Fibroblast of lung (primary cell): ENCODE measurements at regions not wholly inside any gene's neighbourhood (a gene's known extent, or its start where the extent isn't known, plus 50 kb on each side); places are given as distances from the start of the nearest gene placed in this dataset.
"Not testable (repeated sequence)": the region's sequence is repeated elsewhere in the genome, so short reads cannot be mapped to it uniquely, and the experiment has no call there.

ENCODE experiments used
- DNase-seq, 2 donors: peaks; one replicate each; pipeline versions ENCODE4 v3.0.0 to v3.0.0-alpha.2; 2010; ENCODE audit warnings: low read depth in 2 of 2
- H2AFZ ChIP-seq: 2 replicates; pipeline ENCODE4 v1.5.1; 2012; ENCODE audit warnings: low read length, control low read depth, inconsistent platforms
- H3K27ac ChIP-seq: 2 replicates; pipeline ENCODE4 v1.5.1; 2011; ENCODE audit warnings: low read length, control low read depth; ENCODE audit not compliant: insufficient read depth
- H3K27me3 ChIP-seq: 2 replicates; pipeline ENCODE4 v1.5.1; 2011; ENCODE audit warnings: mild to moderate bottlenecking, low read length; ENCODE audit not compliant: control insufficient read depth, insufficient read depth
- H3K36me3 ChIP-seq: 2 replicates; pipeline ENCODE4 v1.5.1; 2011; ENCODE audit warnings: low read length; ENCODE audit not compliant: control insufficient read depth, insufficient read depth
- H3K4me1 ChIP-seq: 2 replicates; pipeline ENCODE4 v1.5.1; 2011; ENCODE audit warnings: low read length; ENCODE audit not compliant: control insufficient read depth, insufficient read depth; ENCODE audit errors: extremely low read depth
- H3K4me2 ChIP-seq: 2 replicates; pipeline ENCODE4 v1.5.1; 2011; ENCODE audit warnings: low read length, control low read depth; ENCODE audit not compliant: insufficient read depth; ENCODE audit errors: extremely low read depth
- H3K4me3 ChIP-seq, 4 experiments: fragments of 200-600 bp in 1 of 4; sonication (generic) in 1 of 4; replicated peaks in 1 of 4; 2 replicates each; pipeline ENCODE4 v1.5.1; 2011 to 2016; ENCODE audit warnings: low read length in 4 of 4, low read depth in 3 of 4, mild to moderate bottlenecking in 3 of 4, control low read depth in 2 of 4, inconsistent platforms in 1 of 4, mixed read lengths in 1 of 4; ENCODE audit not compliant: insufficient read depth in 1 of 4; ENCODE audit errors: control extremely low read depth in 1 of 4
- H3K79me2 ChIP-seq: 2 replicates; pipeline ENCODE4 v1.5.1; 2012; ENCODE audit warnings: mild to moderate bottlenecking, low read length, inconsistent platforms; ENCODE audit not compliant: control insufficient read depth, insufficient read depth
- H3K9ac ChIP-seq: 2 replicates; pipeline ENCODE4 v1.5.1; 2011; ENCODE audit warnings: mild to moderate bottlenecking, low read length, control low read depth; ENCODE audit not compliant: insufficient read depth
- H3K9me3 ChIP-seq: 2 replicates; pipeline ENCODE4 v1.5.1; 2012; ENCODE audit warnings: low read depth, low read length; ENCODE audit not compliant: control insufficient read depth, insufficient read depth
- H4K20me1 ChIP-seq: 2 replicates; pipeline ENCODE4 v1.5.1; 2011; ENCODE audit warnings: low read length; ENCODE audit not compliant: control insufficient read depth, insufficient read depth; ENCODE audit errors: extremely low read depth
- CTCF ChIP-seq, 2 donors: IDR thresholded peaks in 1 of 2; conservative IDR thresholded peaks in 1 of 2; 1 replicate in 1 of 2; 2 replicates in 1 of 2; pipeline ENCODE4 v1.5.1; 2011 to 2012; ENCODE audit warnings: low read length in 2 of 2, control low read depth in 1 of 2, inconsistent platforms in 1 of 2, low read depth in 1 of 2, mild to moderate bottlenecking in 1 of 2
- EZH2 ChIP-seq: IDR thresholded peaks from 2 replicates; pipeline ENCODE4 v1.5.1; 2012; ENCODE audit warnings: low read length, control low read depth, mild to moderate bottlenecking; ENCODE audit errors: missing control alignments

- no peak for TF ChIP-seq EZH2
- TF ChIP-seq CTCF (conservative IDR thresholded peaks at IDR 0.05 in 1 of 2, IDR thresholded peaks at IDR 0.05 in 1 of 2; ENCODE audit: low read depth in 1 of 2, low read length in 2 of 2): no peak
- no peak overlapping the region for H3K4me3 ChIP-seq
- no peak overlapping the region for H2AFZ ChIP-seq
- H3K4me2 ChIP-seq: no peak overlapping the region
- no peak overlapping the region for H3K27ac ChIP-seq
- H3K4me1 ChIP-seq: peaks cover 2% of the 10 kb centered on the region
- no peak overlapping the region for H3K9ac ChIP-seq
- H3K27me3 ChIP-seq: no peaks in the 10 kb centered on the region
- no peaks in the 10 kb centered on the region for H3K36me3 ChIP-seq
- H3K79me2 ChIP-seq: no peaks in the 10 kb centered on the region
- no peaks in the 10 kb centered on the region for H4K20me1 ChIP-seq
- H3K9me3 ChIP-seq: no peaks in the 10 kb centered on the region
- no peak for DNase-seq
Measured at GRCh38 chr12:88812610-88813009, 232.3 kb upstream of the KITLG start.

GRCh38 chr12:88810806-88811205 lies 230.5 kb upstream of the KITLG start:
- no peak overlapping the region for H3K4me2 ChIP-seq
- no peaks in the 10 kb centered on the region for H4K20me1 ChIP-seq
- no peak overlapping the region for H3K27ac ChIP-seq
- H3K9ac ChIP-seq: no peak overlapping the region
- TF ChIP-seq CTCF (conservative IDR thresholded peaks at IDR 0.05 in 1 of 2, IDR thresholded peaks at IDR 0.05 in 1 of 2; ENCODE audit: low read depth in 1 of 2, low read length in 2 of 2) (no peak), EZH2 (no peak)
- no peaks in the 10 kb centered on the region for H3K36me3 ChIP-seq
- no peaks in the 10 kb centered on the region for H3K4me1 ChIP-seq
- no peaks in the 10 kb centered on the region for H3K9me3 ChIP-seq
- no peak overlapping the region for H3K4me3 ChIP-seq
- H3K79me2 ChIP-seq: no peaks in the 10 kb centered on the region
- DNase-seq: peak in 1 of 2 donors; percentile 41
- no peaks in the 10 kb centered on the region for H3K27me3 ChIP-seq
- H2AFZ ChIP-seq: no peak overlapping the region

- not testable (repeated sequence) for H3K4me2 ChIP-seq, H3K4me1 ChIP-seq, H3K4me3 ChIP-seq, H3K27ac ChIP-seq, H3K9ac ChIP-seq, H3K9me3 ChIP-seq, H3K27me3 ChIP-seq, H3K36me3 ChIP-seq, H3K79me2 ChIP-seq, H2AFZ ChIP-seq, DNase-seq, H4K20me1 ChIP-seq
Measured at GRCh38 chr12:88809841-88810240, 229.6 kb upstream of the KITLG start.
